HuH-7.5 (cell line): ENCODE measurements at regions not wholly inside any gene's neighbourhood (a gene's known extent, or its start where the extent isn't known, plus 50 kb on each side); places are given as distances from the start of the nearest gene placed in this dataset.

Source experiments
- DNase-seq: peaks from one replicate; pipeline ENCODE4 v3.0.0; 2011; ENCODE audit warnings: low spot score

DNA sequence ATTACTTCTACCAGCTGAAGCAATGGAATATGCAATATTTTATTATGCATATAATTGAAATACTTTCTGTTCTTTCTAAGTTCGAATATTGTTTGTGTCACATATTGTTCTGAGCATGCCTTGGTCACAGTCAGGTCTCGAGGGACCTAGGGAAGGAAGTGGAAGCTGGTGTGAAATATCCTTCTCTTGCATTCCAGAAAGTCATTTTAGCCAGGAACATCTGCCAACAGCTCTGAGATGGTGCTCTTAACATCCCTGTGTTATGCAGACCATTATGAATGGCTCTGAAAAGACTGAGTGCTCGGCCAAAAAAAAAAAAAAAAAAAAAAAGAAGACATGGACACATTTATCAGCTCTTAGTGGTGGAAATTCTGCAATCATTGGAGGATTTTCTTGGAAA is 132.7 kb upstream of the JAG1 start:
- DNase-seq: no peak

DNA sequence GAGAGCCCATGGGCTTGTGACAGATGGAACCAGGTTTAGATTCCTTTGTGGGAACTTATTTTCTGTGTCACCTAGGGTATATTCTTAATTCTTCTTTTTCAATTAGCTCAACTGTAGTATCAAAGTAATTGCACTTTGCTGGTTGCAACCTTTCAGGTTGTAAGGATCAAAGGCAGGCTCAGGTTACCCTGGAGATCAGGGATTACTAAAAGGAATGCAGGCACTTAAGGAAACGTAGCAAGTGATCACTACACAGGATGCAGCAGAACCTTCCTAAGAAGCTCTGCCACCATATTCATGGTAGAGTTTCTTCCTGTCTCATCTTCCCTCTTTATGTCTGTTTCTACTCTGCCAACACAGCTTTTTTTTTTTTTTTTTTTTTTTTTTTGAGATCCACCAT is 133.2 kb upstream of the JAG1 start:
- no peak for DNase-seq

GRCh38 chr20:10812759-10813327 is 139.0 kb upstream of the JAG1 start:
- DNase-seq: no peak

- DNase-seq: no peak
Measured at GRCh38 chr20:10823585-10823984, 149.8 kb upstream of the JAG1 start.

DNA sequence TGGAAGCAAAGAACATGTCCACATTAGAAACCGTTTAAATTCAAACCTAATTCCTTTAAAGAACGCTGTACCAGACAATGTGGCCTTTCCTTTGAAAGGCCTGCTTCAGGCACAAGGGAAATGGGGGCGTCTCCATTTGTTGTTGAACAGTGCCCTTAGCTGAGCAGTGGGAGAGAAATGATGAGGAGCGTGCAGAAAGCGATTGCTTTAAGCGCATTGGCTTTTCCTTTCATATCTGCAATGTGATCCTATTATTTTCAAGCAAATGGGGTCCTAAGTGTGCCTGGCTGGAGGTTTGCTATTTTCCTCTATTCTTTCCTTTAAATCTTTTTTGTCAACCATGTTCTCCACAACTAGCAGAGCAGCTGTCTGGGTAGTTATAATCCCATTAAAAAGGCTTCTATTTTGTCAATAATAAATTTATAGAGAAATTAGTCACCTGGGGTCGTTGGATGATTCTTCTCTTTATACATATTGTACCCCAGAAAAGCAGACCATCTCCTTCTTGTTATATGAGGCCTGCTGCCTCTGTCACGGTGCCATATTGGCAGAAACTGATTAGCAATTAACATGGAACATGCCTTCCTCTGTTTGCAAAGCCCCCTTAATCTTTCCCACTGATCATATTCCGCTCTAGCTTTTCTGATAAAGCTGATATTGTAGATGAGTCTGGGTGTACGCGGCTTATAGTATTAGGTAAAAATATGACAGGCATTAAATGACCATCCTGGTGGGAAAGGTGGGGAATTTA is 151.1 kb upstream of the JAG1 start:
- no peak for DNase-seq

GRCh38 chr20:10826111-10826510 is 152.3 kb upstream of the JAG1 start:
- DNase-seq: no peak

- DNase-seq: no peak
Measured at GRCh38 chr20:10828180-10828579, 154.4 kb upstream of the JAG1 start.

- DNase-seq: no peak
Measured at GRCh38 chr20:10832141-10832540, 158.3 kb upstream of the JAG1 start.

GRCh38 chr20:10837901-10838300 is 164.1 kb upstream of the JAG1 start:
- DNase-seq: no peak

GRCh38 chr20:10842116-10842515 is 168.3 kb upstream of the JAG1 start:
- DNase-seq: no peak

DNA sequence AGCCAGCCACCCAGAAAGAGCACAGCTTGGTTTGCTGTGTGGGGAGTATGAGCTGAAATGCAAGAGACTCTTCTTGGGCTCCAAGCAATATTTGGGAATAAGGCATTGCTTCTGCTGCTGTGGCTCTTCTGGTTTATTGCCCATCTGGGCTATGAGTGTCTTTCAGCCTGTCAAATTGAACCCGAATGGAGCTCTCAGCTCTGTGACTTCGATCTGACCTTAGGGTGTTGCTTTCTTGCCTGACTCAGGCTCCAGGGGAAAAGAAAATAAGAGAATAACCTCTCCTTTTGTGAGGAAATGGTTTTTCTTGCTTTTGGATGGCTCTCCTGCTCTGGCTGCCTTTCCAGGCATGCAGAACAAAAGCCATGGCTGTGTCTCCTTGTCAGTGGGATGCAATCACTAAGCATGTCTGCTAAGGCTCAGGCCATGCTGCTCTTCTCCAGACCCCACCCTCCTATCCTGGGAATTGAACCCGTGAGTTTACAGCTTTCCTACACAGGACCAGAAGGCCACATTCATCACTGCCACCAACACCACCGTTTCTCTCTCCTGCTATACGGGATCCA is 169.4 kb upstream of the JAG1 start:
- DNase-seq: no peak

DNA sequence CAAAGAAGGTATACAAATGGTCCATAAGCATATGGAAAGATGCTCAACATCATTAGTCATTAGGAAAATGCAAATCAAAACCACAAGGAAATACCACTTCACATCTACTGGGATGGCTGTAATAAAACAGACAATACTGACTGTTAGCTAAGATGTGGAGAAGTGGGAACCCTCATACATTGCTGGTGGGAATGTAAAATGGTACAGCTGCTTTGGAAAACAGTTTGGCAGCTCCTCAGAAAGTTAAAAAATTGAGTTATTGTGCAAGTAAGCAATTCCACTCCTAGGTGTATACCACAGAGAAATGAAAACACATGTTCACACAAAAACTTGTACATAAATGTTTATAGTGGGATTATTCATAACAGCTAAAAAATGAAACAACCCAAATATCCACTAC is 173.0 kb upstream of the JAG1 start:
- DNase-seq: no peak

DNA sequence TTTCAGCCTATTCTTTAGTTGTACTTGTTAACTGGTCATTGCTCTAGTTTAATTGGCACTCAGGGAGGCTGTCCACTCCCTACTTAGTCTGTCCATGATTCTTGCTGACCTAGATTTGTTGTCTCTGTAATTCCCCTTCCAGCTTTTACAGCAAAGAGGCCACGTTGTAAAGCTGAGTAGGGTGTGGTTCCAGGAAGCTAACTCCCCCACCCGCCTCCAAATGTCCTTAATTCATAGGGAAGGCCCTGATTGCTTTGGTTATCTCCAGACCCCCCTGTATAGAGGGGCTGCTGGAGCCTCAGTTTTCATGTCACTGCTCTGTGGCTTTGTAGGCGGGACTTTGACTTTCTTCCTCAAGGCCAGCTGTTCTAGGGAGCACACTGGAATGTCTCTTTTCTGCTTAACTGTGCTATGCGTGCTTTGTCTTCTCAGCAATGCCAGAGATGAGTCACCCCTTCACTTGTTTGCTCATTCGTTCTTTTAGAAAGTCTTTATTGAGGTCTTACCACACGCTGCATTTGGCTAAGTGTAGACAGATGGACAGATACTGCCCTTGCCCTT is 175.1 kb upstream of the JAG1 start:
- no peak for DNase-seq

DNA sequence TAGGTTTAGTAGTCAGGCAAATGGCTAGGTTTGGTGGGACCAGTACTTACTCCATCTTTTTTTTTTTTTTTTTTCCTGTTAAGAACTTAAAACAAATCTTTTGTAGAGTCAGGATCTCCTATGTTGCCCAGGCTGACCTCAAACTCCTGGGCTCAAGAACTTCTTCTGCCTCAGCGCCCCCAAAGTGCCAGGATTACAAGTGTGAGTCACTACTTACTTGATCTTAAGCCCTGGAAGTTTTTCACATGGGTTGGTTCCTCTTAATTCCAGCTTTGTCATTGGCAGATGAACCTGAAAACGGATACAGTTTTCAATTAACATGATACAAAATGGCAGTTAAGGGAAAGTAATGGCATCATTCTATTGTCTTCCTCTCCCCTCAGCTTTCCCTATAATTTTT is 179.4 kb upstream of the JAG1 start:
- DNase-seq: no peak

GRCh38 chr20:10853731-10854130 is 179.9 kb upstream of the JAG1 start:
- no peak for DNase-seq

DNA sequence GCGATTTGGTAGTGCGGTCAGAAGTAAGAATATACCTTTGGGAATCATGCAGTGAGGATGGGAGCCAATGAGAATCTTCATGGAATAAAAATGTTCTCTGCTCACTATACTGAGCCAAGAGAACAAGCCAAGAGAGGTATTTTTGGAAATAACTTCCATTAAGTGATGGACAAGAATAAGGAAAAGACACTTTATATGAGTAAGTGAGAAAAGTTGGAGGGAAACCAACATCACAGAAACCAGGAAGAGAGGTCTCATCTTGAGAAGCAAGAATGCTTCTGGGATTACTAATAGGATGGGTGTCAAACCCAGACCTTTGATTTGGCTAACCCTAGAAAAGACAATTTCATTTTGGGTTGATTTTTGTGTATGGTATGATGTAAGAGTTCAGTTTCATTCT is 181.2 kb upstream of the JAG1 start:
- DNase-seq: no peak

DNA sequence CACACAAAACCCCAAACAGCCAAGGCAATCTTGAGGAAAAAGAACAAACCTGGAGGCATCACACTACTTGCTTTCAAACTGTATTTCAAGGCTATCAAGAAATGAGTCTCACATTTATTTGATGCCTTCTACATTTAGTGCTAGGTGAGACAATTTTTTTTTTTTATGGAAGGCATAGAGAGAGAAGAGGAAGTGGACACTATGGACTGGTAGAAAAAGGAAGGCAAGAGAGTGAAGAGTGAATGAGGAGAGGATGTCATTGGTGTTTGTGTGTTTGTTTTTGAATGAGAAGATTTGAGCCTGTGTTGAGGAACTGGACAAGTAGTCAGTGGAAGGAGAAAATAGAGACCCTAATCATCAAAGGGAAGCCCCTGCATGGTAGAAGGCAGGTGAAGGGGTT is 182.0 kb upstream of the JAG1 start:
- no peak for DNase-seq

GRCh38 chr20:10856237-10857015 is 182.6 kb upstream of the JAG1 start:
- DNase-seq: no peak

- peak; percentile 44 for DNase-seq
Measured at GRCh38 chr20:10857352-10858070, 183.7 kb upstream of the JAG1 start.

DNA sequence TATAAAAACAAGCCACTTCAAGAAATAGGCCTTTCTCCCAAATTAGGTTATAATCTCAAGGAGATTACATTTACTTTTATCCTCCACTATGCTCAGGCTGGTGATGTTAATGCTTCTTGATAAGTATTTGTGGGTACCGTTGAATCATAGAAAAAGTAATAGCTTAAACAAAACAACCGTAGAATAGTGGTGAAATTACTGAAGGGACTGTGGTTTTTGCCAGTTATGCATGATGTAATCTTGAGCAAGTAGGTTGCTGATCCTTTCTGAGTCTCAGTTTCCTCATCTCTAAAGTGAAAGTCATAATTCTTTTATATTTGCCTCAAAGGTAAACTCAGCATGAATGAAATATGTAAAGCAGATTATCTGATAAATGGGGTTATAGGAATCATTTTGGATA is 187.3 kb upstream of the JAG1 start:
- DNase-seq: no peak

GRCh38 chr20:10861619-10862018 is 187.8 kb upstream of the JAG1 start:
- no peak for DNase-seq
